GM21529 (cell line): ENCODE measurements at regions not wholly inside any gene's neighbourhood (a gene's known extent, or its start where the extent isn't known, plus 50 kb on each side); places are given as distances from the start of the nearest gene placed in this dataset.

Experiments used
- ATAC-seq: cut with Tn5 transposase; IDR thresholded peaks from one replicate; pipeline ENCODE4 v1.9.1; 2021; ENCODE audit not compliant: unreplicated experiment

- no peak for ATAC-seq
Measured at GRCh38 chr3:139780593-139780992, 102.8 kb upstream of the NMNAT3 start.

- no peak for ATAC-seq
Measured at GRCh38 chr3:139778682-139779233, 101.0 kb upstream of the NMNAT3 start.

- ATAC-seq, result no peak
Measured at GRCh38 chr3:139774560-139775302, 97.0 kb upstream of the NMNAT3 start.

- no peak for ATAC-seq
Measured at GRCh38 chr3:139772539-139773500, 95.0 kb upstream of the NMNAT3 start.

GRCh38 chr3:139771331-139771730 is 93.6 kb upstream of the NMNAT3 start:
- ATAC-seq, result no peak

- ATAC-seq, result no peak
Measured at GRCh38 chr3:139770577-139770976, 92.8 kb upstream of the NMNAT3 start.

GRCh38 chr3:139769796-139770195 is 92.0 kb upstream of the NMNAT3 start:
- ATAC-seq, result no peak

- ATAC-seq, result no peak
Measured at GRCh38 chr3:139764936-139765335, 87.2 kb upstream of the NMNAT3 start.

- ATAC-seq, result no peak
Measured at GRCh38 chr3:139764069-139764905, 86.5 kb upstream of the NMNAT3 start.

GRCh38 chr3:139762302-139762701 is 84.5 kb upstream of the NMNAT3 start:
- no peak for ATAC-seq

- no peak for ATAC-seq
Measured at GRCh38 chr3:139759470-139759869, 81.7 kb upstream of the NMNAT3 start.

GRCh38 chr3:139758654-139759291 is 81.0 kb upstream of the NMNAT3 start:
- ATAC-seq, result no peak

GRCh38 chr3:139757448-139758030 is 79.8 kb upstream of the NMNAT3 start:
- no peak for ATAC-seq

GRCh38 chr3:139756529-139757103 is 78.8 kb upstream of the NMNAT3 start:
- no peak for ATAC-seq

GRCh38 chr3:139755551-139755950 is 77.8 kb upstream of the NMNAT3 start:
- ATAC-seq, result no peak

GRCh38 chr3:139751789-139752188 is 74.0 kb upstream of the NMNAT3 start:
- peak; percentile 63 for ATAC-seq

GRCh38 chr3:139746481-139746880 is 68.7 kb upstream of the NMNAT3 start:
- no peak for ATAC-seq

GRCh38 chr3:139745831-139746230 is 68.1 kb upstream of the NMNAT3 start:
- no peak for ATAC-seq

GRCh38 chr3:139738697-139739096 is 60.9 kb upstream of the NMNAT3 start:
- ATAC-seq, result no peak
